ENCODE measurements at regions not wholly inside any gene's neighbourhood (a gene's known extent, or its start where the extent isn't known, plus 50 kb on each side); places are given as distances from the start of the nearest gene placed in this dataset.
"Not testable (repeated sequence)": the region's sequence is repeated elsewhere in the genome, so short reads cannot be mapped to it uniquely, and the experiment has no call there.

DNA sequence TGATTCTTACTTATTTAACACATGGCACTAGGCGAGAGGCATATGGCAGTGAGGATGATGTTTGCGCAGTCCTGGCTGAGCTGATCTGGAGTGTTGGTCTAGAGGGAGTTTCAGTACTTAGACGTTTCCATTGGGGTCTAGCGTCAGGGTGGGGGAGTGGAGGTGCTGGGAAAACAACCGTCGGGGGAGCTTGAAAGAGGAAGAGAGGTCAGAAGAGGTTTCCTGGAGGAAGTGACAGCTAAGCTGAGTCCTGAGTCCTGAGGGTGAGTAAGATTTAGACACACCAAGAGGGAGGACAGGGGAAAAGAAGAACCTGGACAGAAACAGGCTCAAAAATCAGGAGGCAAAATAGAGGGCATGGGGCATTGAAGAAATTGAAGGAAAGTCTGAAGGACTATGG is 81.4 kb downstream of the ALOX5AP start:
- DNase-seq: no peak

DNA sequence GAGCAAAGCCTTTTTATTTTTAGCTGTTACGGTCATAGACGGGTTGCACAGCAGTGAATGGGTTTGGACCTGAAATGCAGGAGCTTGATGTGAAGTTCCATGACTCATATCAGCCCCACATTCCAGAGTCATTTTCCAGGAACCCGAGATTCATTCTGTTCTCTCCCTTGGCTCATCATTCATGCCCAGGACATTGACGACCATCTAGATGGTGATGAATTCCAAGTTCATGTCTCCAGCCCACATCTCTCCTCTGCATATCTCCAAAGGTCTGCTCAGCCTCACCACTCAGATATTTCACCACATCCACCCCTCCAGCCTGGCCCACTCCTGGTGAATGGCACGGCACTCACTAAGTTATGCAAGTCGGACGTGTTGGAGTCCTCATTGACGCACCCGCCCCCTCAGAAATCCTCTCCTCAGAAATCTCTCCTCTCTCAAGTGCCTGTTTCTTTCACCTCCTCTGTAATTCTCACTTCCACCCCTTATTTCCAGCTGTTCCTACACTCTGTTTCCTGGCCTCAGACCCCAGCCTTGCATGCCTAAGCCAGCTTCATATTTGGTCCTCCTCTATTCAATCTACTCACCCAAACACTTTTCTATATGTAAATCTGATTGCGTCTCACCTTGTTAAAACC is 83.1 kb downstream of the ALOX5AP start:
- peak; percentile 57 for DNase-seq

DNA sequence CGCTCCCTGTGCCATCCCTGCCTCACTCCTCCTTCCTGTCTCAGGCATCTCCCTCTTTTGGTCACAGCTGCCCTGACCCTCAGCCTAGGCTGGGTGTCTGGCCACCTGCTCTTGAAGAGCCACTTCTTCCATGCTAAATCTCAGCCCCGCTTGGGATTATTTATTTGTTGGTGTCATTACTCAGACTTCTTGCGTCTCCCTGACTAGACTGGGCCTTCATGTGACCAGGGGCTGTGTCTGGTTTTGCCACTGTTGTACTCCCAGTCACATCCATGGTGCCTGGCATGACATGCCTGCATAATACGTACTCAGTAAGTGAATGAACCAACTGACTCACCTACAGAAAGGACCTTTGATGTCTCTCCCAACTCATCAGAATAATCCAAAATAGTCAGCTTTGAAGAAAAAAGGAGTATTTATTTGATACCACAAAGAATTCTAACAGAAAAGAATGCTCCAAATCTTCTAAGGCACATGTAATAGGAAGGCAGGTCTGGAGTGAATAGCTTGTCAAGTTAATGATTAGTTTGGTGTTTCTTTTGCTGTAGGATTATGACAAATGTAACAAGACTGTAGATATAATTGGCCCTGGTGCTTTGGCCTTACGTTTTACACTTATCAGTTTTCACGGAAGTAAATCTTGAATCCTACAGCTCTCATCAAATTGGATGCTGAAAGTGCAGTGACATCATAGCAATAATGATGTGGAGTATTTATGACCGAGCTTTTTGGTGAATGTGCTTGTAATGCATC is 84.0 kb downstream of the ALOX5AP start:
- no peak for DNase-seq

DNA sequence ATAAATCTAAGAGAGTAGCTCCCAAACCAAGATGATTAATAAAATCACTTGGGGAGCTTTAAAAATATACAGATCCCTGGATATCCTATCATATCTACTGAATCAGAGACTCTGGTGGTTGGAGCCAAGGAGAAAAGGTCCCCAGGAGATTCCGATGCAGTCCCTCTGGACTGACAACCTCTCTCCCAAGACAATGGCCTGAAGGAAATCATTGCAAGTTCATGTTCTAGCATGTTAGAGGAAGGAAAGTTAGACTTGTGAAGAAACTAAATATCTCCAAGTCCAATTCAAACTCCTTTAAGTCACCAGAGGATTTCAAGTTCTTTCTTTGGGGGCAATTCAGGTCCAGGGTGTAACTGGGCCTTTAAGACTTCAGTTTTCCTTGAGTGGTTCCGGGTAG is 84.7 kb upstream of the MEDAG start:
- no peak for DNase-seq

DNA sequence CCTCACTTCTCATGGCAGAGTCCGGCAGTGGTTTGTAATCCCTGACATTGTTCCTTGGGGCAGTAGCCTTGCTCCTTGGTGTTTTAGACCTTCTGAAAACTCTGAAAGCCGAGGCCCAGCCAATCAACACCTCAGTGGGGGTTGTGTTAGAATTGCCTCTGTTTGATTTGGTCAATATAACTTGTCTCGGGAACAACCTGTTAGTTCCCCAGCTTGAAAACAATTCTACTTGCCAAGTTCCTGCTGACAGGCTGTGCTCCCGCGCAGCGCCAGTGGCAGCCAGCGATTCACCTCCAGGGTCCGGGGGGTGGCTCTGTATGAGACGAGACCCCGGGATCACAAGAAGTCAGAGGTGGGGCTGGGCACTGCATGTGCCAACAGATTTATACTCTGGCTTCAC is 81.4 kb upstream of the MEDAG start:
- no peak for DNase-seq

DNA sequence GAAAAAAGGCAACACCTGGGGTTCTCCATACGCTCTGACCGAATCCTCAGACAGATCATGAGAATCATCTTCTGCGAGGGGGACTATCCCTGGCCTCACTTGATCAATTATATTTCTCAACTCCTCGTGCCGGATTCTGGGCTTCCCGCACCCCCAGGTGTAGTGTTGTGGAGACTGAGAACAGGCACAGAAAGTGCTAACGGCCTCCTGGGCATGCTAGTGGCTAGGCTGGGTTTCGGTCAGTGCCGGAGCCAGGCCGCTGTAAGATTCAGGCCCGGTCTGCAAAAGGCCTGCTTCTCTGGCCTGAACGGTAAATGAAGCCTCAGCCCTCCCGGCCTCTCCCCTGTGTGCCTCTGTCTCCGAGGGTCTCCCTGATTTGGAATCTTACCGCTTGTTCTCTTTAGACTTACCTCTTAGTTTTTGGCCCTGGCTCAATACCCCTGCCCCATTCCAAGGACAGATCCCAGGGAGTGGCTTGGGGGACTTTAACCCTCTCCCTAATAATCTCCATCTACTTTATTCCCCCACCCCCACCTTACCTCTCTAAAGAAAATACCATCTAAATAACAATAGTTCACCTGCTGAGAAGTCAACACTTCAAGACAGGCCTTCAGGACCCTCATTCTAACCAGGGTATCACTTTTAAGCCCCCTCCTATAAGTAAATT is 79.0 kb upstream of the MEDAG start:
- no peak for DNase-seq

DNA sequence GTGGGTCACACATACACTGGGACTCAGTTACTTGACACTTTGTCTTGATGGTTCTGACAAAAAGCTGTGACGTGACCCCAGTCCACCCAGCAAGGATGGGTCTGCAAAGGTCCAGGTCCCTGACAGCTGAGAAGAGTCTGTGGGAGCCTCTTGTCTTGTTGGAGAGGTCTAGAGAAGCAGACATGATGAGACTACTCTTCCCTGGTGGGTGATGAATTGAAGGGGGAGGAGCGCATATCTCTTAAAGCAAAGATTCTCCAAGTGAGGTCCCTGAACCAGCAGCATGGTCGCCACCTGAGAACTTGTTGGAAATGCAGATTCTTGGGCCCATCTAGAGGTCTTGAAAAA is 78.5 kb upstream of the MEDAG start:
- no peak for DNase-seq

DNA sequence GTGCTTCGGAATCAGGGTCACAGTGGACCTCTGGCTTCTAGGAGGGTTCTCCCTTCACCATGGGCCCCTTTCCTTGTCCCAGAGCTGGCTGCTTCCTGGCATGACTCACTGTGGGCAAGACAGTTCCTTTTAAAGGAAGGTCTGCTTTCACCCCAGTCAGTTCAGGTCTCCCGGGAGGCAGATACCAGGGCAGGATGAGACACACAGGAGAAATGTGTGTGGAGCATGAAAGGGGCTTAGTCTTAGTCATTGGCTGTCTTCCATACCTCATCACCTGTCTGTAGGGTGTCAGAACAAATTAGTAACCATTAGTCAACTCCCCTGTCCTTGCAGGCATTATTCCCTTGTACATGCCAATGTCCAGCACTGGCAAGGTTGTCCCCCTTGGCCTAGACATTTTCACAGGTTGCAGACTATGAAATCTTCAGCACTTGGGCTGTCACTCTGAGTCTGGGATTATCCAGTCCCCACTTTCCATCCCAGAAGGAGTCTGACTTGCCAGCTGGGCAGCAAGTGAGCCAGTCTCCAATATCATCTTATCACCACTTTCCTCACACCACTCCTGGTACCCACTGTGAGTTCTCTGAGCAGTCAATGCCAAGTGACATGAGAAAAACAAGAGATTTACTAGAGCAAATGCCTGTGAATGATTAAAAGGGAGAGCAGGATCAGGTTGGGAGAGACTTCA is 76.8 kb upstream of the MEDAG start:
- DNase-seq: peak; percentile 74

DNA sequence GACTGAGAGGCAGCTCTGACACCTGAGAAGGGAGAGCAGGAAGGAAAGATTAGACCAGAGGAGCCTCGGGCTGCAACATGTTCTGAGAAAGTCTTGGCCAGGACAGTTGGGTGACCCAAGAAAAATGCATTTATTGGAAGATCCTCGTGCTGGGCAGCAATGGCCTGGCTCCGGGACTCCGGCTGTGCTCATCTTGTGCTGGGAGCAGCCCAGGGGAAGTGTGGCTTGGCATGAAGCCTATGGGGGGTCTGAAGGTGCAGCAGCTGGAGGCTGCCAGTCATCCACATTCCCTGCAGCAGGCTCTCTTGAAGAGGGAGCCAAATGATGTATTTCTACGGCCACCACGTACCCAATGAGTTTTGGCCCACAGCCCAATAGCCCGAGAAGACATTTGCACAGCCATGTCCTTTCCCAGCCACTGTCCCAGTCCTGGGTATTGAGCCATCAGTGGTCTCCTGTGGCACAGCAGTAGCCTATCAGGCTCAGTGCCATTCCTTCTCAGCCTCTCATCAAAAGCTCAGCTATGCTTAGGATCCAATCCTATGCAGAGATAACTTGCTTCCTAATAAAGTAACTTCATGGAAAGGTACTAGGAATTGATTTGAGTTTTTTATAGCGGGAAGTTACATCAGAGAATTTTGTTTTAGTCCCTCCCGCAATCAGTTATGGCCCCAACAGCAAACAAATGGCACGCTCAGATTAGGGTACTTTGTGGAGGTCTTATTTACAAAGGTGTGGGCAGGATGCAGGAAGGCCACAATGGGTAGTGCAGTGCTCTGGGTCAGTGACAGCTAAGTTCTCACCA is 76.0 kb upstream of the MEDAG start:
- no peak for DNase-seq

DNA sequence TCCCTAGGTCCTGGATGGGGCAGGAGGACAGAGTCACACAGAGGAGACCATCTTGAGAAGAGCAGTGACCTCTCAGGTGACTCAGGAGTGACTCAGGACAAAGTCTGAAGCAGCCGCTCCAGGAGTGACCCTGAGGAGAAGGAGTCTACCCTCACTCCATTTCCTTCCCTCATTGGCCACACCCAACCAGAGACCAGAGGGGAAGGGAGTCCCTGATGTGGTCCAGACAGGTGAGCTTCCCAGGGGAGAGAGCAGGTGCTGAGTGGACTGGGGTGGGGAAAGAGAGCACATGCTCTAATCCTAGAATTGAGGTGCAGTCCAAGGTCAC is 75.5 kb upstream of the MEDAG start:
- peak; percentile 12 for DNase-seq

DNA sequence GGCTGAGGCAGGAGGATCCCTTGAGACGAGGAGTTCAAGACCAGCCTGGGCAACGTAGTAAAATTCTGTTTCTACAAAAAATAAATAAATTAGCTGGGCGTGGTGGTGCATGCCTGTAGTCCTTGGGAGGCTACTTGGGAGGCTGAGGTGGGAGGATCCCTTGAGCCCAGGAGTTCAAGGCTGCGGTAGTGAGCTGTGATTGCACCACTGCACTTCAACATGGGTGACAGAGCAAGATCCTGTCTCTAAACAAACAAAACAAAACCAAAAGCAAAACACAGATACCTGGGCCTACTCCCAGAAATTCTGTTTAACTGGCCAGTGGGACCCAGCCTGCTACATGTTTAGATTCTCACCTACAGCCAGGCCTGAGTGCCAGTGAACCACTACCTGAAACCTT is 74.6 kb upstream of the MEDAG start:
- no peak for DNase-seq

DNA sequence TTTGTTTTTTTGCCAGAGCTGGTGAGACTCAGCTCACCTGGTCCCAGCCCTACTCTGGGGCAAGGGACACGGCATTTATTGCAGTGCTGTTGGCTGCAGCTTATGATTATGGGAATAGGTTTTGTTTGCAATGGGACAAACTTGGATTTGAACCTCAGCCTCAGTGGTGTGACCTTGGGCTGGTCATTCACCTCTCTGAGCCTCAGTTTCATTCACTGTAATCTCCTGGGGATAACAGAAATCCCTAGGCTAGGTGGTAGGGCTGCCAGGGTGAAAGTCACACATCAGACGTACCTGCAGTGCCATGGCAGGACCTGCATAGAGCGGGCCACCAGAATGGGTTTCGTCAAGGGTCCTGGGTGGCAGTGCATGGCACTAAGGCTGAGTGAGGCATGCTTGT is 73.7 kb upstream of the MEDAG start:
- DNase-seq: no peak

DNA sequence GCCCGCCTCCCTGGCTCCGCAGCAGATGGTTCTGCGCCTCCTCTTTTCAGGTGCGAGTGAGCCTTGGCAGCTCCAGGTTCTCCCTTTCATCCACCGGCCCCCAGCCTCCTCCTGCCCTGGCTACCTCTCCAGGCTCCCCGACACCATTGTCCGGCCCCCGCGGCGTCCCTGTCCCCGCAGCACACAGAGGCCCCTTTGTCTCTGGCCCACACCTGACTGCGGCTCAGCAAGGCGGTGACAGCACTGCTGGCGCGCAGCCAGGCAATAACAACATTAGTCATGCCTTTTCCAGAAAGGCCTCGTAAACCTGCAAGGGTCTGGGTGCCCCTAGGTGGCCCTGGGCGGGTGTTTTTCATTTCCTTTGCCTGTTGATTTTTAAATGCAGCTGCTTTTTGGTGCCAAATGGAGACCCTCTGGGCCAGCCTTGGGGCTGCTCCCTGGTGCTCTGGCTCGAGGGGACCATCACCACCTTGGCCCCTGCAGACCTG is 73.2 kb upstream of the MEDAG start:
- DNase-seq: no peak

DNA sequence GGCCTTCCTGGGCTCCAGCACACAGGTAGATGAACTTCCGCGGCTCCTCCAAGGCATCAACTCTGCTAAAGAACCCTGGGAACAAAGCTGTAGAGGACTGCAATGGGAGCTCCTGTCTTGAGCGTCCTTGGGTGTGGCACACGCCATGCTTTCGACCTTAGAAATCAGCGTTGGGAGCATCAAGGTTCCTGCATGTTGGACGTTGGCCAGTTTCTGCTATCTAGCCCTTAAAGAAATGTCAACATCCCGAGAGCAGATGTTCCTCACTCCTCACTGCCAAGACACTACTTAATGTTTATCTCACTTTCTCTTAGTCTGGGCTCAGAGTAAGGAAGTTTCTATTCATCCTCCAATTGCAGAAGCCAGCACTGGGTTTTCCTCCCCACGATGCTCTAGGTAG is 70.6 kb upstream of the MEDAG start:
- peak; percentile 13 for DNase-seq

DNA sequence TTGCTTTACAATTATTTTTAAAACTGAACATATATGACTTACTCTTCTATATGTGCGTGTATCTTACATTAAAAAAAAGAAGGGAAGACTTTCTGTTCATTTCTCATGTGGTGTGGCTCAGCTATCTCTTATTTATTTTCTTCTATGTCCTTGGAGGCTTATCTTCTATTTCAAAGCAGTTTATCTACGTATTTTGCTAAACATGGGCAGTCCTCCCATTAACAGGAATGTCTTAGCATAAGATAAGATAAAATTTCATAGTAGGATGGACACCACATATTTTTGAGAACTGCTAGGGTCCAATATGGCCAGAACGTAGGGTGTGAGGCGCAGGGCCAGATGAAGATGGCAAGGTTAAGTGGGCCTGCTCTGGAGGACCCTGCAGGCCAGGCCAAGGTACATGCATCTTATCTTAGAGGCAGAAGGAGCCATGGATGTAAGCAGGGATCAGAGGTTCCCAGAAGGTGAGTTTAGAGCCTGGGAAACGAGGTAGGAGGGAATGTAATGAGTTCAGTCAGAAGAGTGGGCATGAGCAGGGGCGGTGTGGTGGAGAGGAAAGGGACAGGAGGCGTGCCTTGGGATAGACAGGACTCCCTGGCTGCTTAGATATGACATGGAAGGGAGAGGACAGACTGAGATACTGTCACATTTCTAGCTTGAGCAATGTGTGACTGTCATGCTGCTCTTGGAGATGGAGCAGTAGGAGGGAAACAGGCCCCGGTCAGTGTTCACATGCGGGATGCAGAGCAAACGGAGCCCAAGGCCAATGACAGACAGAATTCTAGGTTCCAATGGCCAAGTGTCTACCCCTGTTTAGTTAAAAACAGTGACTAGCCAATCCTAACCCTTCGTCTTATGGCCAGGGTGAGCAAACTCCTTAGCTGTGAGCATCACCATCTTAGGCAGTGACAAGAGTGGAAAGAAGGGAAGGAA is 68.6 kb upstream of the MEDAG start:
- DNase-seq: no peak

DNA sequence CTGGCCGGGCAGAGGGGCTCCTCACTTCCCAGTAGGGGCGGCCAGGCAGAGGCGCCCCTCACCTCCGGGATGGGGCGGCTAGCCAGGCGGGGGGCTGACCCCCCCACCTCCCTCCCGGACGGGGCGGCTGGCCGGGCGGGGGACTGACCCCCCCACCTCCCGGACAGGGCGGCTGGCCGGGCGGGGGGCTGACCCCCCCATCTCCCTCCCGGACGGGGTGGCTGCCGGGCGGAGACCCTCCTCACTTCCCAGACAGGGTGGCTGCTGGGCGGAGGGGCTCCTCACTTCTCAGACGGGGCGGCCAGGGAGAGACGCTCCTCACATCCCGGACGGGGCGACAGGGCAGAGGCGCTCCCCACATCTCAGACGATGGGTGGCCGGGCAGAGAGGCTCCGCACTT is 66.4 kb upstream of the MEDAG start:
- not testable (repeated sequence) for DNase-seq

DNA sequence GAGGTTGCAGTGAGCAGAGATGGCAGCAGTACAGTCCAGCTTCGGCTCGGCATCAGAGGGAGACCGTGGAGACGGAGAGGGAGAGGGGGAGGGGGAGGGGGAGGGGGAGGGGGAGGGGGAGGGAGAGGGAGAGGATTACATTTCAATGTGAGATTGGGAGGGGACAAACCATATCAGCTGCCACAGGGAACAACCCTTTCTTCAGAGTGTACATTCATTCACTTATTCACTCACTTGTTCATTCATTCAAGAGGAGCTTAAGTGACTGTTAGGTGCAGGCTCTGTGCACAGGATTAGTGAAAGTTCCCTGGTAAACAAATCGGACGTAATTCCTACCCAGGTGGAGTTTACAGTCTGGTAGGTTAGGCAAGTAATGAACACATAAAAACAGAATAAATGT is 65.6 kb upstream of the MEDAG start:
- no peak for DNase-seq

DNA sequence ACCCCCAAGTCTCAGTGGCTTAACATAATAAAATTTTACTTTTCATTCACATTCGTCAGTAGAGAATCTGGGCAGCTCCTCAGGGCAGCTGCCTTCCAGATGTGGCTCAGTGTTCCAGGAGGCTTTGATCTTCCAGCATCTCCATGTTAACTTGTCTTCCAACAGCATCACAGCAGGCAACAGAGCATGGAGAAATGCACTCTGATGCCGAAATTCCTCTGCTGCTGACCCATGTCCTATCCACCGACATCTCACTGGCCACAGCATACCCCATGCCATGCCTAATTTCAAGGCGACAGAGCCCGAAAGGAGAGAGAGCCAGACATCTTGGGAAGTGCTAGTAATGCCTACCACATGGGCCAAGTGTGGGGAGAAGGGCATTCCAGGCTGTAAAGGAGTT is 64.9 kb upstream of the MEDAG start:
- no peak for DNase-seq

DNA sequence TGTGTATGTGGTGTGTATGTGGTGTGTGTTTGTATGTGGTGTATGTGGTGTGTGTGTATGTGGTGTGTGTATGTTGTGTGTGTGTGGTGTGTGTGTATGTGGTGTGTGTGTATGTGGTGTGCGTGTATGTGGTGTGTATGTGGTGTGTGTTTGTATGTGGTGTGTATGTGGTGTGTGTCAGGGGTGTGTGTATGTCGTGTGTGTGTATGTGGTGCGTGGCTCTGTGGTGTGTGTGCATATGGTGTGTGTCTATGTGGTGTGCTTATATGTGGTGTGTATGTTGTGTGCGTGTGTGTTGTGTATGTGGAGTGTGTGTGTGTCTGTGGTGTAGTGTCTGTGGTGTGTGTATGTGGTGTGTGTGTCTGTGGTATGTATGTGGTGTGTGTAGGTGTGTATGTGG is 62.5 kb upstream of the MEDAG start:
- no peak for DNase-seq

DNA sequence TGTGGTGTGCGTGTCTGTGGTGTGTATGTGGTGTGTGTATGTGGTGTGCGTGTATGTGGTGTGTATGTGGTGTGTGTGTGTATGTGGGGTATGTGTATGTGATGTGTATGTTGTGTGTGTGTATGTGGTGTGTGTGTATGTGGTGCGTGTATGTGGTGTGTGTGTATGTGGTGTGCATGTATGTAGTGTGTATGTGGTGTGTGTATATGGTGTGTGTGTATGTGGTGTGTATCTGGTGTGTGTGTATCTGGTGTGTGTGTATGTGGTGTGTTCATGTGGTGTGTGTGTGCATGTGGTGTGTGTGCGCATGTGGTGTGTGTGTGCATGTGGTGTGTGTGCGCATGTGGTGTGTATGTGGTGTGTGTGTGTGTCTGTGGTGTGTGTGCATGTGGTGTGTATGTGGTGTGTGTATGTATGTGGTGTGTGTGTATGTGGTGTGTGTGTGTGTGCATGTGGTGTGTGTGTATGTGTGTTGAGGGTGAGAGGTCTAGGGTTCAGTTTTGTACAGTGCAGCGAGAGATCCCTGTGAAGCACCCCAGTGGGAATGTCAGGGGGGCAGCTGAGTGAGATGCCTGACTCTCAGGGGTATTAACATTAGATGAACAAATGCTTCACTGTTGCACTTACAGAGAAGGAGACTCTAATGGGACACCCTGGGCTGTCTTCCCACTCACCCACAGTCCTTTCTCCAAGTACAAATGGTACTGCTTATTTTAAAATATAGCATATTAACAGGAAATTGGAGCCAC is 61.3 kb upstream of the MEDAG start:
- DNase-seq: no peak

Data from HCEC 1CT (cell line).